PC-3 (cell line): ENCODE measurements at regions not wholly inside any gene's neighbourhood (a gene's known extent, or its start where the extent isn't known, plus 50 kb on each side); places are given as distances from the start of the nearest gene placed in this dataset.

Source experiments
- ATAC-seq: fragments of 200-7000 bp; cut with Tn5 transposase; 2 replicates; pipeline ENCODE4 v1.9.1; 2020; ENCODE audit warnings: mild to moderate bottlenecking, moderate library complexity
- BruUV-seq: library from RNA; stranded (reverse); fragments of 400-500 nt; replicated peaks from 2 replicates; lab custom pipeline; 2021; lab: Mats Ljungman, UMichigan
- CTCF ChIA-PET: fragments of 300-600 bp; sonication (Branson Sonifier 250); formaldehyde crosslinking; loops from one replicate; lab custom pipeline; 2022; ENCODE audit warnings: antibody characterized with exemption; lab: Charles Lee
- POLR2A ChIA-PET: fragments of 300-600 bp; sonication (Branson Sonifier 250); formaldehyde crosslinking; loops from one replicate; lab custom pipeline; 2022; ENCODE audit warnings: antibody characterized with exemption; ENCODE audit not compliant: unreplicated experiment; lab: Charles Lee
- DNase-seq: peaks from one replicate; pipeline ENCODE4 v3.0.0-alpha.2; 2015
- H2AFZ ChIP-seq: fragments of 300-600 bp; sonication (generic); 2 replicates; pipeline ENCODE4 v1.6.0; 2016; ENCODE audit warnings: antibody characterized with exemption, low read length
- H3F3A ChIP-seq: fragments of 300-600 bp; sonication (generic); one replicate; pipeline ENCODE4 v1.6.0; 2017; ENCODE audit warnings: antibody characterized with exemption, low read length, control low read depth, mild to moderate bottlenecking; ENCODE audit not compliant: unreplicated experiment
- H3K27ac ChIP-seq: fragments of 300-600 bp; sonication (generic); 2 replicates; pipeline ENCODE4 v1.5.1; 2016; ENCODE audit warnings: mild to moderate bottlenecking, low read length
- H3K27me3 ChIP-seq: fragments of 300-600 bp; sonication (generic); 2 replicates; pipeline ENCODE4 v1.6.1; 2016; ENCODE audit warnings: low read length, mixed read lengths
- H3K36me3 ChIP-seq: fragments of 300-600 bp; sonication (generic); 2 replicates; pipeline ENCODE4 v1.6.1; 2016; ENCODE audit warnings: low read depth, mixed run types, low read length, mixed read lengths
- H3K4me1 ChIP-seq: fragments of 300-600 bp; sonication (generic); 2 replicates; pipeline ENCODE4 v1.5.1; 2016; ENCODE audit warnings: low read length; ENCODE audit not compliant: insufficient read depth
- H3K4me2 ChIP-seq: fragments of 300-600 bp; sonication (generic); 2 replicates; pipeline ENCODE4 v1.6.0; 2016; ENCODE audit warnings: low read length
- H3K4me3 ChIP-seq: fragments of 300-600 bp; sonication (generic); 2 replicates; pipeline ENCODE4 v1.5.1; 2016; ENCODE audit warnings: mild to moderate bottlenecking, low read length, mixed read lengths
- H3K79me2 ChIP-seq: fragments of 300-600 bp; sonication (generic); 2 replicates; pipeline ENCODE4 v1.6.1; 2017; ENCODE audit warnings: low read length, mixed read lengths
- H3K9ac ChIP-seq: fragments of 300-600 bp; sonication (generic); 2 replicates; pipeline ENCODE4 v1.6.0; 2016; ENCODE audit warnings: mild to moderate bottlenecking, low read length
- H3K9me2 ChIP-seq: fragments of 300-600 bp; sonication (generic); replicated peaks from 2 replicates; pipeline ENCODE4 v1.6.1; 2016; ENCODE audit warnings: mixed run types, low read length, mixed read lengths
- H3K9me3 ChIP-seq: fragments of 300-600 bp; sonication (generic); 2 replicates; pipeline ENCODE4 v1.6.1; 2016; ENCODE audit warnings: low read length, mixed read lengths
- H4K20me1 ChIP-seq: fragments of 300-600 bp; sonication (generic); 2 replicates; pipeline ENCODE4 v1.6.1; 2016; ENCODE audit warnings: low read length, mixed read lengths
- CTCF ChIP-seq: fragments of 300-600 bp; sonication (generic); conservative IDR thresholded peaks from 2 replicates; pipeline ENCODE4 v1.5.1; 2017; ENCODE audit warnings: antibody characterized with exemption, low read depth, mild to moderate bottlenecking, low read length
- EZH2 ChIP-seq: fragments of 300-600 bp; sonication (generic); IDR thresholded peaks from one replicate; pipeline ENCODE4 v1.6.1; 2017; ENCODE audit warnings: antibody characterized with exemption, mild to moderate bottlenecking, low read length; ENCODE audit not compliant: unreplicated experiment
- EZH2phosphoT487 ChIP-seq: fragments of 300-600 bp; sonication (generic); IDR thresholded peaks from 2 replicates; pipeline ENCODE4 v1.6.1; 2018; ENCODE audit warnings: mild to moderate bottlenecking, antibody characterized with exemption, low read length, borderline replicate concordance
- intact Hi-C: fragments of 100-400 bp; cut with micrococcal nuclease; formaldehyde crosslinking; loops from 2 replicates; pipeline ENCODE4 v1.9.0; 2023

- no peaks in the 10 kb centered on the region for H3F3A ChIP-seq
- POLR2A ChIA-PET: no interaction called here
- intact Hi-C loops: no loop called here
- H3K9me3 ChIP-seq: no peaks in the 10 kb centered on the region
- no peak overlapping the region for H3K9ac ChIP-seq
- H3K79me2 ChIP-seq: no peaks in the 10 kb centered on the region
- no peak overlapping the region for H3K4me3 ChIP-seq
- H3K27me3 ChIP-seq: no peaks in the 10 kb centered on the region
- CTCF ChIA-PET: no interaction called here
- H3K4me1 ChIP-seq: no peaks in the 10 kb centered on the region
- H2AFZ ChIP-seq: no peak overlapping the region
- no peak overlapping the region for H3K27ac ChIP-seq
- no peak for DNase-seq
- no peak for ATAC-seq
- no peaks in the 10 kb centered on the region for H3K36me3 ChIP-seq
- H3K4me2 ChIP-seq: no peak overlapping the region
- no TSS peak for BruUV-seq
- no peaks in the 10 kb centered on the region for H3K9me2 ChIP-seq
- TF ChIP-seq CTCF: no peak
- TF ChIP-seq EZH2phosphoT487: no peak
- no peak for TF ChIP-seq EZH2
- H4K20me1 ChIP-seq: no peaks in the 10 kb centered on the region
Observed at GRCh38 chr6:14408446-14408845, 290.9 kb downstream of the CD83 start.

GRCh38 chr6:14412026-14412425, 294.5 kb downstream of the CD83 start:
- H3K9me2 ChIP-seq: no peaks in the 10 kb centered on the region
- no peak overlapping the region for H3K4me3 ChIP-seq
- H2AFZ ChIP-seq: no peak overlapping the region
- H3K36me3 ChIP-seq: no peaks in the 10 kb centered on the region
- H3K27ac ChIP-seq: no peak overlapping the region
- POLR2A ChIA-PET: no interaction called here
- TF ChIP-seq EZH2: no peak
- TF ChIP-seq CTCF: no peak
- TF ChIP-seq EZH2phosphoT487: no peak
- H3K79me2 ChIP-seq: no peaks in the 10 kb centered on the region
- ATAC-seq: no peak
- H4K20me1 ChIP-seq: no peaks in the 10 kb centered on the region
- no peak overlapping the region for H3K4me2 ChIP-seq
- no peaks in the 10 kb centered on the region for H3K9me3 ChIP-seq
- no peaks in the 10 kb centered on the region for H3F3A ChIP-seq
- H3K9ac ChIP-seq: no peak overlapping the region
- no peaks in the 10 kb centered on the region for H3K27me3 ChIP-seq
- H3K4me1 ChIP-seq: no peaks in the 10 kb centered on the region
- intact Hi-C loops: no loop called here
- DNase-seq: peak; percentile 15
- CTCF ChIA-PET: no interaction called here
- BruUV-seq: no TSS peak

- no peak overlapping the region for H2AFZ ChIP-seq
- BruUV-seq: no TSS peak
- no peaks in the 10 kb centered on the region for H3K9me3 ChIP-seq
- POLR2A ChIA-PET: no interaction called here
- no peaks in the 10 kb centered on the region for H3K27me3 ChIP-seq
- H4K20me1 ChIP-seq: no peaks in the 10 kb centered on the region
- no peak overlapping the region for H3K9ac ChIP-seq
- H3K4me2 ChIP-seq: no peak overlapping the region
- no peaks in the 10 kb centered on the region for H3K9me2 ChIP-seq
- no peaks in the 10 kb centered on the region for H3F3A ChIP-seq
- H3K27ac ChIP-seq: no peak overlapping the region
- no peaks in the 10 kb centered on the region for H3K36me3 ChIP-seq
- no peak overlapping the region for H3K4me3 ChIP-seq
- DNase-seq (no peak), ATAC-seq (no peak)
- no peaks in the 10 kb centered on the region for H3K79me2 ChIP-seq
- no peaks in the 10 kb centered on the region for H3K4me1 ChIP-seq
- intact Hi-C loops: no loop called here
- no peak for TF ChIP-seq EZH2
- no peak for TF ChIP-seq EZH2phosphoT487
- TF ChIP-seq CTCF: no peak
- CTCF ChIA-PET: no interaction called here
Observed at GRCh38 chr6:14415452-14415851, 297.9 kb downstream of the CD83 start.
